ENCODE measurements at regions not wholly inside any gene's neighbourhood (a gene's known extent, or its start where the extent isn't known, plus 50 kb on each side); places are given as distances from the start of the nearest gene placed in this dataset.

GRCh38 chr6:21992178-21992967 is 304.5 kb downstream of the PRL start:
- no peak for DNase-seq (ENCODE audit: low read depth)

GRCh38 chr6:21993841-21994240 is 303.0 kb downstream of the PRL start:
- no peak for DNase-seq (ENCODE audit: low read depth)

GRCh38 chr6:21994821-21995220 is 302.0 kb downstream of the PRL start:
- no peak for DNase-seq (ENCODE audit: low read depth)

- DNase-seq (ENCODE audit: low read depth) = no peak
Observed at GRCh38 chr6:21995318-21995717, 301.5 kb downstream of the PRL start.

GRCh38 chr6:21996425-21997118 is 300.3 kb downstream of the PRL start:
- DNase-seq (ENCODE audit: low read depth) = no peak

GRCh38 chr6:21997119-21998037 is 299.5 kb downstream of the PRL start:
- DNase-seq (ENCODE audit: low read depth) = no peak

GRCh38 chr6:21998582-21998981 is 298.3 kb downstream of the PRL start:
- no peak for DNase-seq (ENCODE audit: low read depth)

- DNase-seq (ENCODE audit: low read depth) = no peak
Observed at GRCh38 chr6:21999012-21999528, 297.8 kb downstream of the PRL start.

- DNase-seq (ENCODE audit: low read depth) = no peak
Observed at GRCh38 chr6:21999741-22000140, 297.1 kb downstream of the PRL start.

- DNase-seq (ENCODE audit: low read depth) = no peak
Observed at GRCh38 chr6:22001396-22002027, 295.3 kb downstream of the PRL start.

GRCh38 chr6:22003287-22003686 is 293.5 kb downstream of the PRL start:
- no peak for DNase-seq (ENCODE audit: low read depth)

GRCh38 chr6:22006795-22007194 is 290.0 kb downstream of the PRL start:
- no peak for DNase-seq (ENCODE audit: low read depth)

- DNase-seq (ENCODE audit: low read depth) = no peak
Observed at GRCh38 chr6:22007469-22007868, 289.4 kb downstream of the PRL start.

- DNase-seq (ENCODE audit: low read depth) = no peak
Observed at GRCh38 chr6:22008248-22008836, 288.5 kb downstream of the PRL start.

GRCh38 chr6:22010102-22010501 is 286.7 kb downstream of the PRL start:
- DNase-seq (ENCODE audit: low read depth) = no peak

- no peak for DNase-seq (ENCODE audit: low read depth)
Observed at GRCh38 chr6:22015216-22015615, 281.6 kb downstream of the PRL start.

GRCh38 chr6:22015944-22016343 is 280.9 kb downstream of the PRL start:
- DNase-seq (ENCODE audit: low read depth) = no peak

- DNase-seq (ENCODE audit: low read depth) = no peak
Observed at GRCh38 chr6:22017272-22017671, 279.6 kb downstream of the PRL start.

- no peak for DNase-seq (ENCODE audit: low read depth)
Observed at GRCh38 chr6:22017766-22018165, 279.1 kb downstream of the PRL start.

- no peak for DNase-seq (ENCODE audit: low read depth)
Observed at GRCh38 chr6:22019857-22020256, 277.0 kb downstream of the PRL start.

Measured in forelimb muscle (tissue), 1 donor.